GM21528 (cell line): ENCODE measurements at regions not wholly inside any gene's neighbourhood (a gene's known extent, or its start where the extent isn't known, plus 50 kb on each side); places are given as distances from the start of the nearest gene placed in this dataset.
"Not testable (repeated sequence)": the region's sequence is repeated elsewhere in the genome, so short reads cannot be mapped to it uniquely, and the experiment has no call there.

Source experiments
- ATAC-seq: cut with Tn5 transposase; IDR thresholded peaks from one replicate; pipeline ENCODE4 v1.9.1; 2021; ENCODE audit warnings: mild to moderate bottlenecking, moderate library complexity; ENCODE audit not compliant: unreplicated experiment, low FRiP score

DNA sequence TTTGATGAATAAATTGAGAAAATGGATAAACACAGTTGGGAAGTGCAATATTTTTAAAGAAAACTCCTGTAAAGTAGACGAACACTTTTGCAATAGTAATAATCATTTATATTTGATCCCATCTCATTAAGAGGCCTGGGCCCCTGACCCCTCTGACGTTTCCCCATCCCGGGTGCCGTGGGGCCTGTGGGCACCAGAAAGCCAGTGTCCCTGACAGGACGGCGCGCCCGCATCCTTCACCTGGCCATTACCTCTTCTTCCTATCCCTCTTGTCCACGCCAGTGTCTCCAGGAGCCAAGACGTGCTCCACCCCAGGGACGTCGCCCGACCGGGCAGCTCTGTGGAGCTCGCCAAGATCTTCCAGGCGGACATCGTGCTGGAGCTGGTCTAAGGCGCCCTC is 147.4 kb downstream of the USP22 start:
- ATAC-seq: not testable (repeated sequence)

DNA sequence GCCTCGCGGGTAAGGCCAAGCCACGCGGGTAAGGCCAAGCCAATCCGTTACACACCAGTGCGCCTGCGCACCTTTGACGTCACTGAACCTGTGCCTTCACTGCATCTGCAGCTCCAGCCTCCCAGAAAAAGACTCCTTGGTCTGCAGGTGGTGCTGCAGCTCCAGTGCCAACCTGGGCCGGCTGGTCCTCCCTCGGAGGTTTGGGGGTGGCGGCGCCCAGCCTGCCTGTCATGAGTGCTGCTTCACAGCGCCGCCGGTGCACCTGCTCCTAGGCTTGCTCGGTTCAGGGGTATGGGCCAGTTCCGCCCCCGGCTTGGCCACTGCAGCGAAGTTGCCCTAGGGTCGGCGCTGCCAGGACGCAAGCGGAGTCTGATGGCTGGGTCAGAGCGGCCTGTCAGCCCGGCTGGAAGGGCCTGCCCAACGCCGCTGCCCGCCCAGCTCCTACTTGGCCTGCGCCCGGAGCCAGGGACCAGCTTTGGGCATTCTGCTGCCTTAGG is 146.6 kb downstream of the USP22 start:
- no peak for ATAC-seq

GRCh38 chr17:20898726-20899125 is 144.1 kb downstream of the USP22 start:
- ATAC-seq: not testable (repeated sequence)

- not testable (repeated sequence) for ATAC-seq
These were observed 140.3 kb downstream of the USP22 start for GRCh38 chr17:20902496-20902895.

DNA sequence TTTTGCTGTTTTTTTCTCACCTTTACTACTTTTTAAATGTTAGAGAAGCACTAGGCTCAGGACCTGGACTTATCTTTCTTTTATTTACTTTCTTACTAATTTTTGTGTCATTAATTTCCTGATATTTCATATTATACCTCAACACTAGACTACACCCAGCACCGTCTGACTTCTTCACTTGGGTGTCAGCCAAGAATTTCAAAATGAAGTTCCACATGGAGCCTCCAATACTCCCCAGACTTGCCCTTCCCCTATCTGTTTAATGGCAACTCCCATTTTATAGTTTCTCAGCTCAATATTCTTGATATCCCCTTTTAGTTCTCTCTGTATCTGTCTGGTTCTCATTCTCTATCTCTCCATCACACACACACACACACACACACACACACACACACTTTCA is 139.3 kb downstream of the USP22 start:
- not testable (repeated sequence) for ATAC-seq

DNA sequence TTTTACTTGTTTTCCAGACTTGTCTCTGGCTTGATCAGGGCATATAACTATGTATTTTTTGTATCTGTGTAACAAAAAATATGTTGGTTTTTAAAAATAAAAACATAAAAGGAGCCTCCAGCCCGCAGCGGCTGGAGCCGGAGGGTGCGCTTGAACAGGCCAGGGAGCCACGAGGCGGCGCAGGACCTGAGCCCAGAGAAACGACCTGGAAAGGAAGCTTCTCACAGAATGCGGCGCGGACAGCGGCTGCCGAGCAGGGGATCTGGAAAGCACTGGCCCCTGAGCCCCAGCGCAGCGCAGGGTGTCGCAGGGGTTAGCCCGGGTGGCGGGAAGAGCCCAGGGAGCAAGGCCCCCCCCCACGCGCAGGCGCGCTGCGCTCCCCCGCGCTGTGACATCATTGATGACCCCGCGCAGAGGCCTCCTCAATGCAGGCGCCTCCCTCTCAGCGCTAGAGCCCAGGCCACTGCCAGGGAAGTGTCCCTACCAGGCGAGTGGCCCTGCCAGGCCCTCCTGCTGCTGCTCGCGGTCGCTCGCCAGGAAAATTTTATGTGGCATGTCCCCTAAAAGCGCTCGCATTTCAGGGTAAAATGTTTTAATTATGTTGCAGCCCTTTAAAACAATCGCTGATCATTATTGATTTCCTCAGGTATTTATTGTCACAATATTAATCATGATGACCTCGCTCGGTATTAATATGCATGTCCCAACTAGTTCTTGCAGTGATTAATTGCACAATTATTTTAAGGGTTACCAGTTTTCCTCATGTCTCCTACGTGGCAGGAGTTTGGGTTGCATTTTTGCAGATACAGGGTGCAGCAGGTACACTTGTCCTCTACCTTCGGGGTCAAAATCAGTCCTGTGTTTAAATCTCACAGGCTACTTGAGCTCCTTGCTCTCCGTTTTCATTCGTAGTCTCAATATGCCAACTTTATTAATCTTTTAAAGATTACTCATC is 134.2 kb downstream of the USP22 start:
- ATAC-seq: peak; percentile 80

GRCh38 chr17:20914658-20915057 is 128.2 kb downstream of the USP22 start:
- no peak for ATAC-seq

- no peak for ATAC-seq
These were observed 126.4 kb downstream of the USP22 start for GRCh38 chr17:20916383-20916782.

DNA sequence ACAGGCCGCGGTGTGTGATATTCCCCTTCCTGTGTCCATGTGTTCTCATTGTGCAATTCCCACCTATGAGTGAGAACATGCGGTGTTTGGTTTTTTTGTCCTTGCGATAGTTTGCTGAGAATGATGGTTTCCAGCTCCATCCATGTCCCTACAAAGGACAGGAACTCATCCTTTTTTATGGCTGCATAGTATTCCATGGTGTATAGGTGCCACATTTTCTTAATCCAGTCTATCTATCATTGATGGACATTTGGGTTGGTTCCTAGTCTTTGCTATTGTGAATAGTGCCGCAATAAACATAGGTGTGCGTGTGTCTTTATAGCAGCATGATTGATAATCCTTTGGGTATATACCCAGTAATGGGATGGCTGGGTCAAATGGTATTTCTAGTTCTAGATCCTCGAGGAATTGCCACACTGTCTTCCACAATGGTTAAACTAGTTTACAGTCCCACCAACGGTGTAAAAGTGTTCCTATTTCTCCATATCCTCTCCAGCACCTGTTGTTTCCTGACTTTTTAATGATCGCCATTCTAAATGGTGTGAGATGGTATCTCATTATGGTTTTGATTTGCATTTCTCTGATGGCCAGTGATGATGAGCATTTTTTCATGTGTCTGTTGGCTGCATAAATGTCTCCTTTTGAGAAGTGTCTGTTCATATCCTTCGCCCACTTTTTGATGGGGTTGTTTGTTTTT is 125.1 kb downstream of the USP22 start:
- ATAC-seq: not testable (repeated sequence)

GRCh38 chr17:20920095-20920814 is 122.6 kb downstream of the USP22 start:
- ATAC-seq: no peak

- ATAC-seq: no peak
These were observed 122.0 kb downstream of the USP22 start for GRCh38 chr17:20920815-20921199.

DNA sequence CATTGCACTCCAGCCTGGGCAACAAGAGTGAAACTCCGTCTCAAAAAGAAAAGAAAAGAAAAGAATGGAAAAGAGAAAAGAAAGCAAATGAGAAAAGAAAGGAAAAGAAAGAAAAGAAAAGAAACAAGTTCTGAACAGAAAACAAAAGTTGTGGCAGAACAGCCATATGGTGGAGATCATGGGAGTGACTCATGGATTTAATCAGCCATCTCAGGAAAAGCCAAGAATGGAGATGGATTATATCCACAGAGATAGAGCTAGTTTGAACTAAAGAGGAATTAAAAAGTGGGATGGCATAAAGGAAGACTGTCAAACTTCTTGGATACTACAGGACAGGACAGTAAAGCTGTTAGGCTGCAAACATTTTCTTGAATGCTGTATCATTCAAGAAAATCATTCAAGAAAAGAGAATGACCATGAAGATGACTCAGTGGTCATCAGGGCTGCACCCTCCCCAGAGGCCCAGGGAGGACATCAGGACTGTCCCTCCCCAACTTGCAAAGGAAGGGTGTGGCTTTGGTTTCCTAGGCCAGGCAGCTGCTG is 120.6 kb downstream of the USP22 start:
- ATAC-seq: no peak

- no peak for ATAC-seq
These were observed 118.5 kb downstream of the USP22 start for GRCh38 chr17:20924306-20924705.

GRCh38 chr17:20925091-20925490 is 117.7 kb downstream of the USP22 start:
- no peak for ATAC-seq

DNA sequence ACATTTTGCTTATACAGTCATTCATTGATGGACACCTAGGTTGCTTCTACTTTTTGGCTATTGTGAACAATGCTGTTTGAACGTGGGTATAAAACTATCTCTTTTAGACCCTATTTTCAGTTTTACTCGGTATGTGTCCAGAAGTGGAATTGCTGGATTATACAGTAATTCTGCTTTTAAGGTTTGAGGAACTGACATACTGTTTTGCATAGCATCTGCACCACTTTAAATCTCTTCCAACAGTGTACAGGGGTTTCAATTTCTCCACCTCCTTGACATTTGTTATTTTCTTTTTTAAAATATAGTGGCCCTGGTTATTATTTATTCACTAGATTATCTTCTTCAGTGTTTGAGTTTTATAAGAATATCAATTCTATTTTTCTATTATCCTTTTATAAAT is 116.9 kb downstream of the USP22 start:
- no peak for ATAC-seq

- ATAC-seq: no peak
These were observed 116.3 kb downstream of the USP22 start for GRCh38 chr17:20926532-20926931.

GRCh38 chr17:20927308-20927977 is 115.4 kb downstream of the USP22 start:
- ATAC-seq: no peak

DNA sequence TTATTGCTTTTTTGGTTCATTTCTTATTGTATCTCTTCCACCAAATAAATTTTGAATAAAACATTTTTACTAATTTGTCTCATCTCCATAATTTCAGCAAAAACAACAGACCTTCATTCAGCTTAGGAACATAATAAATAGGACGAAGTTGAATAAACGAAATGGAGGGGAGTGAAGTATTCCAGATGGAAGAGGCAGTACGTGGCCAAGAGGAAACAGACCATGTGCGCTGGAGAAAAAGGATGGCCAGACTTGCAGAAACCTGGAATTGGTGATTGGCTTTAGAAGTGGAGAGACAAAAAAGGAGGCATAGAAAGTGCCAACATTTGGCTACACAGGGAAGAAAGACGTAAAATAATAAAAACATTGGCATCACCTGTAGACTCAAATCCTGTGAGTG is 113.5 kb downstream of the USP22 start:
- no peak for ATAC-seq

DNA sequence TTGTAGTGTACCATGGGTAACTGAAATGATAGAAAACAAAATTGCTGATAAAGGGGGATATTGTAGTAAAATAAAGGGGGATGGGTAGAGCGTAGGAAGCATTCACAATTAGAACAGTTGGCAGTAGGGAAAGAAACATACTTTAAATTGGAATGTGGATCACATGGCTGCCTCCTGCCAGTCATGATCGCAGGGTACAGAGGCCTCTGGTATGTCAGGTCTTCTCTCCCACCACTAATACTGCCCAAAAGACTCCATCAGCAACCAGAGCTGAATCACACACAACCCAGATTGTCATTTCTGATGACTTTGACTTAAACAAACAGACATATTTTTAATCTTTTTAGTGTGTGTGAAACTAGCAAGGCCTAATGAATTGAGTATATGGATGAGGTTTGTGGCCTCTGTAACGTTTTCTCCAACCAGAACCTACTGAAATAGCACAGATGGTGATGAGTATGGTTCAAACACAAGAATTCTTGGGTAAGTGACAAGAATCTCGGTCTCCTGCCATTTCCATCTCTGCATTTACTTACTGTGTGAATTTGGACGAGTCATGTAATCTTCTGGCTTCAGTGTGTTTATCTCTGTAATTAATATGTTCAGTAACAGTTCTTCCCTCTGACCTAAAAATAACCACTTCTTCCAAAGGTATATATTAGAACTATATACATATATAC is 112.6 kb downstream of the USP22 start:
- ATAC-seq: no peak
